ENCODE measurements at regions not wholly inside any gene's neighbourhood (a gene's known extent, or its start where the extent isn't known, plus 50 kb on each side); places are given as distances from the start of the nearest gene placed in this dataset.

DNA sequence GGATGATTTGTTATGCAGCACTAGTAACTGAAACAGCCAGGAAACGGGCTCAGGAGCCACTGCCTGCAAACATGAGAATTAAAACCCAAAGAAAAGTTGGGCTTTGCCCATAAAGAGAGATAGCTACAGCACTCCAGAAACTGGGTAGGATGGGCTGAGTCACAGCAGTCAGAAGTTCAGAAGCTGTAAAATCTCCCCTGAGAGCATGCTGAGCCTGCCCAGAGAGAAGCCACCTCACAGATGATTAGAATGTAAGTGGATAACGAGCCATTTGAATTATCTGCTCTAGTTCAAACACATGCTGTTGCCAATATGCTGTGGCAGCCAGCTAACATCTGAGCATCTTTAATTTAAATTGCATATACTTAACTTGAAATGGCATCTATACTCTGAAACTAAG, 388.1 kb upstream of the ACVR2A start:
- H3K4me3 Mint-ChIP-seq (ENCODE audit: unreplicated experiment), result no peak overlapping the region
- H3K27ac Mint-ChIP-seq (ENCODE audit: low read depth, unreplicated experiment), result no peak overlapping the region
- no peaks in the 10 kb centered on the region for H3K27me3 Mint-ChIP-seq (ENCODE audit: insufficient read depth, unreplicated experiment)
- H3K4me1 Mint-ChIP-seq (ENCODE audit: insufficient read depth, unreplicated experiment), result no peaks in the 10 kb centered on the region
- ChIA-PET POLR2A (no interaction called here), CTCF (no interaction called here)
- no peaks in the 10 kb centered on the region for H3K9me3 Mint-ChIP-seq (ENCODE audit: unreplicated experiment)
- H3K36me3 Mint-ChIP-seq (ENCODE audit: insufficient read depth, unreplicated experiment), result peaks cover 2% of the 10 kb centered on the region
- no TSS peak for BruUV-seq (replicated peaks)
- intact Hi-C loops (cut with micrococcal nuclease), result no loop called here
- DNase-seq (ENCODE audit: unreplicated experiment), result no peak
- TF ChIP-seq, protein P1, sequence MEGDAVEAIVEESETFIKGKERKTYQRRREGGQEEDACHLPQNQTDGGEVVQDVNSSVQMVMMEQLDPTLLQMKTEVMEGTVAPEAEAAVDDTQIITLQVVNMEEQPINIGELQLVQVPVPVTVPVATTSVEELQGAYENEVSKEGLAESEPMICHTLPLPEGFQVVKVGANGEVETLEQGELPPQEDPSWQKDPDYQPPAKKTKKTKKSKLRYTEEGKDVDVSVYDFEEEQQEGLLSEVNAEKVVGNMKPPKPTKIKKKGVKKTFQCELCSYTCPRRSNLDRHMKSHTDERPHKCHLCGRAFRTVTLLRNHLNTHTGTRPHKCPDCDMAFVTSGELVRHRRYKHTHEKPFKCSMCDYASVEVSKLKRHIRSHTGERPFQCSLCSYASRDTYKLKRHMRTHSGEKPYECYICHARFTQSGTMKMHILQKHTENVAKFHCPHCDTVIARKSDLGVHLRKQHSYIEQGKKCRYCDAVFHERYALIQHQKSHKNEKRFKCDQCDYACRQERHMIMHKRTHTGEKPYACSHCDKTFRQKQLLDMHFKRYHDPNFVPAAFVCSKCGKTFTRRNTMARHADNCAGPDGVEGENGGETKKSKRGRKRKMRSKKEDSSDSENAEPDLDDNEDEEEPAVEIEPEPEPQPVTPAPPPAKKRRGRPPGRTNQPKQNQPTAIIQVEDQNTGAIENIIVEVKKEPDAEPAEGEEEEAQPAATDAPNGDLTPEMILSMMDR (IDR thresholded peaks at IDR 0.05; ENCODE audit: unreplicated experiment), result no peak

DNA sequence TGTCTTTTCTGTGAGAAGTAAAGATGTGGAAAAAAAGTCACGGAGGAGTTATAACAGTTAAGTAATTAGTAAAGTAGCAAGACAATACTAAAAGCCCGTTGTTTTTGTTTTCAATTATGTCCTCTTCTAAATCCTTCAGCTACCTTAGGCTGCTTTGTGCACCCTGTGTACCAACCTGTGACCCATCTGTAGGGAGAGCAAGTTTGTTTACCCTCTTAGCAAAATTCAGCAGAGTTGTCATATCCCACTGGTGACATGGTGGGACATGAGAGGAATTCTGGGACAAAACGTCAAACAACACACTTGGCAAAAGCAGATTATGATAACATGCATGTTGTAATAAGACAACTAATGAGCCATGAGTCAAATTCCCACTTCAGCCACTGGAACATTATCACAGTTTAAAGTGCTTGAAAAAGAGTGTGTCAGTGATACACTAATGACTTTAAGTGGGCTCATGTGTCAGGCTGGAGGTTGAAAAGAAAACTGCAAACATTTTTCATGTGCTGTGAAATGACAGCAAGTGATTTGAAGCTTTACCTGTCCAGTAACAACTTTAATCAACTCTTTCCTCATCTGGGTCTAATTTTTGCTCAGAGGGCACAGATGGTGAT, 392.8 kb upstream of the ACVR2A start:
- DNase-seq (ENCODE audit: unreplicated experiment), result no peak
- no peaks in the 10 kb centered on the region for H3K27me3 Mint-ChIP-seq (ENCODE audit: insufficient read depth, unreplicated experiment)
- ChIA-PET POLR2A (no interaction called here), CTCF (interaction anchor here (0.7 kb wide), 2 partner anchors 21 to 140 kb away, joined by 3 to 4 read pairs; no protein-coding TSS in a partner anchor)
- TF ChIP-seq, protein P1 (IDR thresholded peaks at IDR 0.05; ENCODE audit: unreplicated experiment), result no peak
- no peak overlapping the region for H3K27ac Mint-ChIP-seq (ENCODE audit: low read depth, unreplicated experiment)
- H3K9me3 Mint-ChIP-seq (ENCODE audit: unreplicated experiment), result no peaks in the 10 kb centered on the region
- H3K4me3 Mint-ChIP-seq (ENCODE audit: unreplicated experiment), result no peak overlapping the region
- BruUV-seq (replicated peaks), result no TSS peak
- H3K4me1 Mint-ChIP-seq (ENCODE audit: insufficient read depth, unreplicated experiment), result no peaks in the 10 kb centered on the region
- intact Hi-C loops (cut with micrococcal nuclease), result no loop called here
- no peaks in the 10 kb centered on the region for H3K36me3 Mint-ChIP-seq (ENCODE audit: insufficient read depth, unreplicated experiment)

DNA sequence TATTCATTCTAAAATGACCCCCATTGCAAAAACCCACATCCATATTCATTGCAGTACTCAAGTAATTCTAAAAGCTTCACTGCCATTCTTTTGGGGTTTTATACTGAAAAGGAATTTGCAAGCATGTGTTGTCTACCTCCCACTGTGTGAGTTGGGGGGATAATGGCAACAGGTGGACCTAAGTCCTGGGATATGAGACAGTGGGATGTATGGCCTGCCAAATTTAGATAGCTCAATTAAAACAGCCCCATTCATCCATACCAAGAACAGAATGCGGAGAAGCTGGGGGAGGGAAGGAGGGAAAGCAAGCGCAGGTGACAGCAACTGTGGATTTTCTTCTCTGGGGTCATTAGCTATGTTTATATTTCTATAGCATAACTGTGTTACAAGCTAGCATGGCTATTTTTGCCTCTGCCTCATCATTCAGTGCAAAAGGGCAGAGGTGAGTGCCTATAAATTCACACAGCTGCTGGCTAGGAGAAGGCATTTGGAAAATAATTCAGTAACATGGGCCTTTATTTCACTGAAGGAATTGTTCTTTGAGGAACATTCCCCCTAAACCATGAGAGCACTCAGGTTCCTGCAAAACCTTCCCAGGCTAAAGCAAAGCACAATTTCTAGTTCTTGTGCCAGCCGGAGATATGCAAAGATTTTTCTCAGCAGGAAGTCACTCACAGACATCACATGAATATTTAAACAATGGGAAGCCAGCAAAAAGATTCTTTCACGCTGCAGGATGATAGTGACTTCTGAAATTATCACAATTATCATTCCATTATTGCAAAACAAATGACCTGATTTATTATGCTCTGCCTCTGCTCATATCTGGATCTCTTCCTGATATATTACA, 393.9 kb upstream of the ACVR2A start:
- ChIA-PET POLR2A (no interaction called here), CTCF (interaction anchor here (0.7 kb wide), 2 partner anchors 20 to 141 kb away, joined by 3 to 4 read pairs; no protein-coding TSS in a partner anchor)
- H3K4me1 Mint-ChIP-seq (ENCODE audit: insufficient read depth, unreplicated experiment), result no peaks in the 10 kb centered on the region
- H3K36me3 Mint-ChIP-seq (ENCODE audit: insufficient read depth, unreplicated experiment), result no peaks in the 10 kb centered on the region
- intact Hi-C loops (cut with micrococcal nuclease), result no loop called here
- H3K4me3 Mint-ChIP-seq (ENCODE audit: unreplicated experiment), result no peak overlapping the region
- no peak for DNase-seq (ENCODE audit: unreplicated experiment)
- no peaks in the 10 kb centered on the region for H3K27me3 Mint-ChIP-seq (ENCODE audit: insufficient read depth, unreplicated experiment)
- no peak overlapping the region for H3K27ac Mint-ChIP-seq (ENCODE audit: low read depth, unreplicated experiment)
- TF ChIP-seq, protein P1 (IDR thresholded peaks at IDR 0.05; ENCODE audit: unreplicated experiment), result no peak
- no TSS peak for BruUV-seq (replicated peaks)
- H3K9me3 Mint-ChIP-seq (ENCODE audit: unreplicated experiment), result no peaks in the 10 kb centered on the region

DNA sequence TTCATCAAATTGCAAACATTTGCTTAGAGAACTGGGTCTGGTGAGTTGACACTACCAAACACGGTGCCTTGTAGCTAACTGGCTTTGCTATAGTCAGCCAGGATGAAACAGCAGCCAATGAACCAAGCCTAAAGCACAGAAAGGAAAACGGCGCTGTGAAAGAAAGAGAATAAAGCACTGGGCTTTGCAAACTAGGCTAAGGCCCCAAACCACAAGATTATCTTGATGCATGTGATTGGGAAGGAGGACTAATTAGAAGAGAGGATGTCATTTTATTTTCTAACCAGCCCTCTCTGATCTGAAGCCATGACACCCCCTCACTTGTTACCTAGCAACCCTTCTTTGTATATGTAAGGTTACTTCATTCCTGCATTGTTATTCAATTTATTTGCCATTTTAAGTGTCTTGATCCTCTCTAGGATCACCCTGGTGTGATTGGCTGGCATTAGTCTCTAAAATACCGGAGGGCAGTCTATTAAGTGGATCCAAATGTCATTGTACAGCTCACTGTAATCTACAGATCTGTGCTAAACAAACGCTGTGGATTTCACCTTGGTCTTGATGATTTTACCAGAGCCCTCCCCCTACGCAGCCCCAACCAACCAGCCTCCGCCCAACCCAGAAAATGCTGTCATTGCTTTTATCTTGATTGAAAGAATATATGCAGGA, 395.4 kb upstream of the ACVR2A start:
- H3K36me3 Mint-ChIP-seq (ENCODE audit: insufficient read depth, unreplicated experiment), result no peaks in the 10 kb centered on the region
- no peak overlapping the region for H3K4me3 Mint-ChIP-seq (ENCODE audit: unreplicated experiment)
- POLR2A ChIA-PET, result no interaction called here
- no peak overlapping the region for H3K27ac Mint-ChIP-seq (ENCODE audit: low read depth, unreplicated experiment)
- no peaks in the 10 kb centered on the region for H3K27me3 Mint-ChIP-seq (ENCODE audit: insufficient read depth, unreplicated experiment)
- TF ChIP-seq, protein P1 (IDR thresholded peaks at IDR 0.05; ENCODE audit: unreplicated experiment), result no peak
- DNase-seq (ENCODE audit: unreplicated experiment), result no peak
- H3K4me1 Mint-ChIP-seq (ENCODE audit: insufficient read depth, unreplicated experiment), result no peaks in the 10 kb centered on the region
- CTCF ChIA-PET, result no interaction called here
- no peaks in the 10 kb centered on the region for H3K9me3 Mint-ChIP-seq (ENCODE audit: unreplicated experiment)
- intact Hi-C loops (cut with micrococcal nuclease), result no loop called here
- no TSS peak for BruUV-seq (replicated peaks)

Data from MCF 10A (cell line).